Dendritic cell treated with granulocyte-macrophage colony-stimulating factor and Interleukin-4, amounts not matched to agents 40 ng/mL and 50 ng/mL, for 4 days (primary cell): ENCODE measurements at regions not wholly inside any gene's neighbourhood (a gene's known extent, or its start where the extent isn't known, plus 50 kb on each side); places are given as distances from the start of the nearest gene placed in this dataset.

Source experiments
- H3K27ac Mint-ChIP-seq: one replicate; pipeline ENCODE4 v1.8.0; 2022; ENCODE audit warnings: mild to moderate bottlenecking, mixed read lengths
- H3K27me3 Mint-ChIP-seq: one replicate; pipeline ENCODE4 v1.8.0; 2022; ENCODE audit warnings: mild to moderate bottlenecking, mixed read lengths
- H3K36me3 Mint-ChIP-seq: one replicate; pipeline ENCODE4 v1.8.0; 2022; ENCODE audit warnings: low read depth, mixed read lengths
- H3K4me1 Mint-ChIP-seq: one replicate; pipeline ENCODE4 v1.8.0; 2022; ENCODE audit warnings: low read depth, mixed read lengths
- H3K4me3 Mint-ChIP-seq: one replicate; pipeline ENCODE4 v1.8.0; 2022; ENCODE audit warnings: mild to moderate bottlenecking, moderate library complexity, mixed read lengths
- H3K9me3 Mint-ChIP-seq: one replicate; pipeline ENCODE4 v1.8.0; 2022; ENCODE audit warnings: mixed read lengths
- intact Hi-C: fragments of 100-400 bp; cut with micrococcal nuclease; formaldehyde crosslinking; loops from one replicate; pipeline ENCODE4 v1.15.0; 2022

DNA sequence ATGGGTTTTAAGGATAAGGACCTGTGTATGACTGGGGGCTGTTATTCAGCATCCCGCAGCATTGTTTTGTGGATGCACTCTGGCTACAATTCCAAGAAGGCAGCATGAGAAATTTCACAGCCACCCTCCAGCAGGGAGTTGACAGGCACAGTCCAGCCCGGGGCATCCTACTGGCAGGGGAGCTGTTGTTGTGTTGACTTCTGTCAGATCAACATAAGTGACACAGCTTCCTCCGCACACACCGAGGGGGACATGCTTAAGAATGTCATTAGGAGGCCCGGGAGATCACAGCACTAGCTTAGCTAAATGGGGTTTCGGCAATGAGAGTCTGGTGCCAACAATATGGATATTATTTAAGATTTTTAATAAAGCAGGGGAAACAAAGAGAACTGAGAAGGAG, 326.5 kb downstream of the ASMT start:
- H3K27me3 Mint-ChIP-seq: no peaks in the 10 kb centered on the region
- intact Hi-C loops: no loop called here
- H3K4me1 Mint-ChIP-seq: peaks cover 5% of the 10 kb centered on the region
- H3K9me3 Mint-ChIP-seq: peaks cover 26% of the 10 kb centered on the region
- H3K36me3 Mint-ChIP-seq: no peaks in the 10 kb centered on the region
- H3K4me3 Mint-ChIP-seq: no peak overlapping the region
- H3K27ac Mint-ChIP-seq: no peak overlapping the region

DNA sequence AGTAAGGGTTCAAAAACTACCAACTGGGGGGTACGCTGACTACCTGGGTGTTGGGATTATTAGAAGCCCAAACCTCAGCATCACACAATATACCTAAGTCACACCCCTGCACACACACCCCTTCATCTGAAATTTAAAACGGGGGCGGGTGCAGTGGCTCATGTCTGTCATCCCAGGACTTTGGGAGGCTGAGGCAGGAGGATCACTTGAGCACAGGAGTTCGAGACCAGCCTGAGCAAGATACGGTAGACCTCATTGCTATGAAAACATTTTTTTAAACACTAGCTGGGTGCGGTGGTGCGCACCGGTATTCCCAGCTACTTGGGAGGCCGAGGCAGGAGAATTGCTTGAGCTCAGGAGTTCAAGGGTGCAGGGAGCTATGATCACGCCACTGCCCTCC, 331.0 kb downstream of the ASMT start:
- H3K4me1 Mint-ChIP-seq: no peaks in the 10 kb centered on the region
- H3K9me3 Mint-ChIP-seq: no peaks in the 10 kb centered on the region
- no peak overlapping the region for H3K27ac Mint-ChIP-seq
- no peaks in the 10 kb centered on the region for H3K27me3 Mint-ChIP-seq
- intact Hi-C loops: no loop called here
- no peak overlapping the region for H3K4me3 Mint-ChIP-seq
- H3K36me3 Mint-ChIP-seq: no peaks in the 10 kb centered on the region

- intact Hi-C loops: no loop called here
- Mint-ChIP-seq H3K4me1 (no peaks in the 10 kb centered on the region), H3K27me3 (no peaks in the 10 kb centered on the region), H3K27ac (no peak overlapping the region), H3K36me3 (no peaks in the 10 kb centered on the region), H3K4me3 (no peak overlapping the region), H3K9me3 (no peaks in the 10 kb centered on the region)
These were observed 332.1 kb downstream of the ASMT start for GRCh38 chrX:1946974-1947373.
